Stimulated activated memory B cell treated with anti-CD40 and anti-IgM and Interleukin-4, amounts not matched to agents 10 μg/mL and 1 μg/mL and 100 μg/mL, for 72 hours (primary cell): ENCODE measurements at regions not wholly inside any gene's neighbourhood (a gene's known extent, or its start where the extent isn't known, plus 50 kb on each side); places are given as distances from the start of the nearest gene placed in this dataset.
"Not testable (repeated sequence)": the region's sequence is repeated elsewhere in the genome, so short reads cannot be mapped to it uniquely, and the experiment has no call there.

Experiments
- ATAC-seq: fragments of 150-1000 bp; cut with Tn5 transposase; 2 replicates; pipeline ENCODE4 v1.10.0; 2021
- H3K27ac Mint-ChIP-seq: one replicate; pipeline ENCODE4 v1.8.0; 2022; ENCODE audit warnings: mild to moderate bottlenecking, mixed read lengths
- H3K27me3 Mint-ChIP-seq: one replicate; pipeline ENCODE4 v1.8.0; 2022; ENCODE audit warnings: mixed read lengths
- H3K36me3 Mint-ChIP-seq: one replicate; pipeline ENCODE4 v1.8.0; 2022; ENCODE audit warnings: mixed read lengths
- H3K4me1 Mint-ChIP-seq: one replicate; pipeline ENCODE4 v1.8.0; 2022; ENCODE audit warnings: mixed read lengths
- H3K4me3 Mint-ChIP-seq: one replicate; pipeline ENCODE4 v1.8.0; 2022; ENCODE audit warnings: mild to moderate bottlenecking, moderate library complexity, mixed read lengths
- H3K9me3 Mint-ChIP-seq: one replicate; pipeline ENCODE4 v1.8.0; 2022; ENCODE audit warnings: mixed read lengths

- not testable (repeated sequence) for H3K4me1 Mint-ChIP-seq, H3K27me3 Mint-ChIP-seq, H3K27ac Mint-ChIP-seq, ATAC-seq, H3K9me3 Mint-ChIP-seq, H3K4me3 Mint-ChIP-seq, H3K36me3 Mint-ChIP-seq
These were observed 145.3 kb upstream of the NBPF9 start for GRCh38 chr1:149248610-149249009.

GRCh38 chr1:149249850-149250467 is 146.6 kb upstream of the NBPF9 start:
- not testable (repeated sequence) for H3K27ac Mint-ChIP-seq, H3K4me3 Mint-ChIP-seq, H3K36me3 Mint-ChIP-seq, H3K27me3 Mint-ChIP-seq, H3K4me1 Mint-ChIP-seq, ATAC-seq, H3K9me3 Mint-ChIP-seq

GRCh38 chr1:149254894-149255847 is 151.8 kb upstream of the NBPF9 start:
- not testable (repeated sequence) for H3K27me3 Mint-ChIP-seq, H3K4me1 Mint-ChIP-seq, H3K27ac Mint-ChIP-seq, H3K4me3 Mint-ChIP-seq, H3K9me3 Mint-ChIP-seq, H3K36me3 Mint-ChIP-seq, ATAC-seq

GRCh38 chr1:149260284-149260683 is 156.9 kb upstream of the NBPF9 start:
- H3K27me3 Mint-ChIP-seq, H3K27ac Mint-ChIP-seq, H3K4me1 Mint-ChIP-seq, H3K36me3 Mint-ChIP-seq, H3K9me3 Mint-ChIP-seq, H3K4me3 Mint-ChIP-seq: not testable (repeated sequence)
- ATAC-seq = peak; percentile 53

- not testable (repeated sequence) for H3K4me1 Mint-ChIP-seq, H3K4me3 Mint-ChIP-seq, H3K27ac Mint-ChIP-seq, H3K36me3 Mint-ChIP-seq, H3K27me3 Mint-ChIP-seq, ATAC-seq, H3K9me3 Mint-ChIP-seq
These were observed 157.5 kb upstream of the NBPF9 start for GRCh38 chr1:149260736-149261340.

- H3K9me3 Mint-ChIP-seq, H3K36me3 Mint-ChIP-seq, H3K27me3 Mint-ChIP-seq, H3K27ac Mint-ChIP-seq, H3K4me1 Mint-ChIP-seq, H3K4me3 Mint-ChIP-seq, ATAC-seq: not testable (repeated sequence)
These were observed 163.9 kb upstream of the NBPF9 start for GRCh38 chr1:149267287-149267686.

- not testable (repeated sequence) for H3K4me3 Mint-ChIP-seq, H3K27me3 Mint-ChIP-seq, H3K27ac Mint-ChIP-seq, H3K9me3 Mint-ChIP-seq, ATAC-seq, H3K36me3 Mint-ChIP-seq, H3K4me1 Mint-ChIP-seq
These were observed 165.8 kb upstream of the NBPF9 start for GRCh38 chr1:149269001-149269702.

- H3K9me3 Mint-ChIP-seq, H3K27ac Mint-ChIP-seq: not testable (repeated sequence)
These were observed 166.5 kb upstream of the NBPF9 start for GRCh38 chr1:149269833-149270232.

GRCh38 chr1:149274493-149274892 is 171.1 kb upstream of the NBPF9 start:
- not testable (repeated sequence) for H3K9me3 Mint-ChIP-seq, H3K27ac Mint-ChIP-seq, H3K4me1 Mint-ChIP-seq, H3K27me3 Mint-ChIP-seq, H3K36me3 Mint-ChIP-seq, H3K4me3 Mint-ChIP-seq, ATAC-seq

More at GRCh38 chr1:149269833-149270232, 166.5 kb upstream of the NBPF9 start:
- H3K27me3 Mint-ChIP-seq, H3K4me3 Mint-ChIP-seq, H3K4me1 Mint-ChIP-seq, ATAC-seq, H3K36me3 Mint-ChIP-seq: not testable (repeated sequence)

- not testable (repeated sequence) for H3K36me3 Mint-ChIP-seq, H3K27ac Mint-ChIP-seq, H3K9me3 Mint-ChIP-seq, H3K4me1 Mint-ChIP-seq, H3K4me3 Mint-ChIP-seq, H3K27me3 Mint-ChIP-seq
- peak; percentile 47 for ATAC-seq
These were observed 172.5 kb upstream of the NBPF9 start for GRCh38 chr1:149275802-149276201.

- H3K4me1 Mint-ChIP-seq, H3K27me3 Mint-ChIP-seq, ATAC-seq, H3K27ac Mint-ChIP-seq, H3K36me3 Mint-ChIP-seq, H3K4me3 Mint-ChIP-seq, H3K9me3 Mint-ChIP-seq: not testable (repeated sequence)
These were observed 173.1 kb upstream of the NBPF9 start for GRCh38 chr1:149276496-149276895.

GRCh38 chr1:149278156-149278555 is 174.8 kb upstream of the NBPF9 start:
- not testable (repeated sequence) for H3K27ac Mint-ChIP-seq, H3K36me3 Mint-ChIP-seq, H3K27me3 Mint-ChIP-seq, H3K9me3 Mint-ChIP-seq, H3K4me1 Mint-ChIP-seq, ATAC-seq, H3K4me3 Mint-ChIP-seq

GRCh38 chr1:149279015-149279414 is 175.7 kb upstream of the NBPF9 start:
- H3K27ac Mint-ChIP-seq, H3K36me3 Mint-ChIP-seq, H3K4me3 Mint-ChIP-seq, H3K9me3 Mint-ChIP-seq, H3K27me3 Mint-ChIP-seq, ATAC-seq, H3K4me1 Mint-ChIP-seq: not testable (repeated sequence)

- not testable (repeated sequence) for ATAC-seq, H3K9me3 Mint-ChIP-seq, H3K4me1 Mint-ChIP-seq, H3K27me3 Mint-ChIP-seq, H3K27ac Mint-ChIP-seq, H3K4me3 Mint-ChIP-seq, H3K36me3 Mint-ChIP-seq
These were observed 176.2 kb upstream of the NBPF9 start for GRCh38 chr1:149279512-149279911.

- not testable (repeated sequence) for H3K4me3 Mint-ChIP-seq, H3K27me3 Mint-ChIP-seq, H3K9me3 Mint-ChIP-seq, H3K4me1 Mint-ChIP-seq, H3K36me3 Mint-ChIP-seq, H3K27ac Mint-ChIP-seq
- peak; percentile 18 for ATAC-seq
These were observed 181.4 kb upstream of the NBPF9 start for GRCh38 chr1:149284773-149285172.
